Frontal cortex (tissue), 3 donors: ENCODE measurements at regions not wholly inside any gene's neighbourhood (a gene's known extent, or its start where the extent isn't known, plus 50 kb on each side); places are given as distances from the start of the nearest gene placed in this dataset.

Experiments used
- DNase-seq, 2 donors: peaks; one replicate each; pipeline ENCODE4 v3.0.0; 2012; ENCODE audit warnings: low spot score in 2 of 2
- FAIRE-seq: peaks from 2 replicates; lab custom pipeline; 2012; peaks lifted over from hg19 to GRCh38; lab: Jason Lieb, UNC
- donor health status: control.
- donor health status: control.
- donor health status: control.

DNA sequence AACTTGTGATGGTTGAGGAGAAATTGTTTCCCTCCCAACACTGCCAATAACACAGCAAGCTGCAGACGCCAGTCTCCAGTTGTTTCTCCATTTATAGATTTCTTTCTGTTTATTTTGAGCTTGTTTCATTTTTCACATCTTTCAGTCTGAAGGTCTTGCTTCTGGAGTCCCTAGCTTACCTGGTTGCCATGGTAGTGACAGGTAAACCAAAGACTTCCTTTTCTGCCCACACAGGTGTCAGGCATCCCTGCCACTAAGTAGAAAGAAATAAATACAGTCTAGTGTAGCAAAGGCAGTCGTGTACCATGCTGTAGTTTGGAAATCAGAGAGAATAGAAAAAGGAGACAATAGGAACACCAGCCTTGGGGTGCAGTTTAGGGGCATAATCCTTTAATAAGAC is 82.8 kb downstream of the MARCHF4 start:
- no peak for FAIRE-seq

DNA sequence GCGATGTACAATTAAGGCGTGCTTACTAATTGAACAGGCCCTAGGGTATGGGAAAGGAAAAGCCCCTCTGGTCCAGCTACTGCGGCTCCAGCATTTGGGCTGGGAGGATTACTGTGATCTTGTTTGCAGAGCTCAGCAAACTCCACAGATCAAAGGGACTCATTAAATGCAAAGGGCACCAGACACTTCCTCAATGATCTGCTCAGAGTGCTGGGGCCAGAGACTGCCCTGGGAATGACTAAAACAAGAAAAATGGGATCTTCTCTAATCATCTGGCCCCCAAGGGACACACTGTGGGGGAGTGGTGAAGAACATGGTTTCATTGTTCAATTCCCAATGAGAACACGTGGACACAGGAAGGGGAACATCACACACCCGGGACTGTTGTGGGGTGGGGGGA is 85.0 kb downstream of the MARCHF4 start:
- DNase-seq = no peak
- FAIRE-seq = no peak

More for the DNA sequence above, 82.8 kb downstream of the MARCHF4 start:
- DNase-seq = no peak

DNA sequence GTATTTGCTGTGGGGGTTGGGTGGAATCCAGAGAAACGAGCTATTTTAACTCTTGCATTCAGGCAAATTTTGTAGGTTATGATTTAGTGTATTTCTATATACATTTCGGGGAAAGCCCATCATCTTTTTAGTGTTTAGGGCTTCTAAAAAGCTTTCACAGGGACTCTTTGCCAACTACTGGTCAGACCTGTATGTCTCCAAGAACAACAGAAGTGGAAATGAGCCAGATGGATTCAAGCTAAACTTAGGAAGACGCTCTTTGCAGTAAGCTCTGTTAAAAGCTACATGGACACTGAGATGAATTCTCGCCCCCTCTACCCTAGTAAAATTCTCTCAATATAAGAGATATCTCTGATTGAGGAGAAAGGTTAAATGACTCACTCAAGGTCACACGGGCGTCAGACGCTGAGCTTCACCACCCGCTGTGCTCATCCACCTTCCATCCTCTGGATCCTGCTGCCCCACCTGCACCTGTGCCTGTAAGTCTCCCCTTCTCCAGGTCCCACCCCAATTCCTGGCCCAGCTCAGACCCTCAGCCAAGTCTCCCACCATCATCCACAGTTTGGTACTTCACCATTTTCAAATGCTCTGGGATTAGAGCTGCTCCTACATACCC is 85.6 kb downstream of the MARCHF4 start:
- DNase-seq (no peak), FAIRE-seq (no peak)

DNA sequence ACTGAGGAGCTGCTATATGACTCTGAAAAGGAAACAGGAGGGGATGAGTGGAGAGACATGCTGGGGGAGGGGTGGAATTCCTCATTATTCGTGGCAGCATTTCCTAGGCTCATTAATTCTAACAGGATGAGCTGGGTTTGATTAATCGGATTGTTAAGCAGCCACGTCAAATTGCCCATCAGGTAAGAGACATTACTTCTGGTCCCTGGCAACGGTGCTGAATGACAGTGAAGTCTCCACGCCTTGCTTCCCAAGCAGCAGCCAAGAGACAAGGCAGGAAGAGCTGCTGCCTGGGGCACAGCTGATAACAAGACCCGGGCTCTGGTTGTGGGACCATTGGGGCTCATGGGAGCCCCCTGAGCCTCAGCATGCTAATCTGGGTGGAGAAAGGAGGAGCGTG is 86.6 kb downstream of the MARCHF4 start:
- no peak for FAIRE-seq

DNA sequence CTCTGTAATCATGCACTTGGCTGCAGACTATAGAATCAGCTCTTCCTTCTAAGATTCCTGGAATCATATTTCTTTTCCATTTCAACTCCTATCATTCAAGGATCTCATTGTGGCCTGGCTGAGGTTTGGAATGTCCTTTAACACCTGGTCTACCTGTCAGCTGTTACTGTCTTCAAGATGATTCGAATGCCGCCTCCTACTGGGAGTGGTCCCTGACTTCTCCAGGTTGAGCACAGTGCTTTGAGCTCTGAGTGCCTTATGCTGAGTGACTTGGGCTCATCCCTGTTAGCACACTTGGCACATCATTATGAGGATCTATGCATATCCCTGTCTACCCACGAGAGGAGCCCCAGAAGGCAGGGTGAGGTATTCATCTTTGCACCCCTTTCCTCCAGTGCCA is 87.6 kb downstream of the MARCHF4 start:
- no peak for FAIRE-seq

More for the DNA sequence above, 86.6 kb downstream of the MARCHF4 start:
- DNase-seq = no peak

DNA sequence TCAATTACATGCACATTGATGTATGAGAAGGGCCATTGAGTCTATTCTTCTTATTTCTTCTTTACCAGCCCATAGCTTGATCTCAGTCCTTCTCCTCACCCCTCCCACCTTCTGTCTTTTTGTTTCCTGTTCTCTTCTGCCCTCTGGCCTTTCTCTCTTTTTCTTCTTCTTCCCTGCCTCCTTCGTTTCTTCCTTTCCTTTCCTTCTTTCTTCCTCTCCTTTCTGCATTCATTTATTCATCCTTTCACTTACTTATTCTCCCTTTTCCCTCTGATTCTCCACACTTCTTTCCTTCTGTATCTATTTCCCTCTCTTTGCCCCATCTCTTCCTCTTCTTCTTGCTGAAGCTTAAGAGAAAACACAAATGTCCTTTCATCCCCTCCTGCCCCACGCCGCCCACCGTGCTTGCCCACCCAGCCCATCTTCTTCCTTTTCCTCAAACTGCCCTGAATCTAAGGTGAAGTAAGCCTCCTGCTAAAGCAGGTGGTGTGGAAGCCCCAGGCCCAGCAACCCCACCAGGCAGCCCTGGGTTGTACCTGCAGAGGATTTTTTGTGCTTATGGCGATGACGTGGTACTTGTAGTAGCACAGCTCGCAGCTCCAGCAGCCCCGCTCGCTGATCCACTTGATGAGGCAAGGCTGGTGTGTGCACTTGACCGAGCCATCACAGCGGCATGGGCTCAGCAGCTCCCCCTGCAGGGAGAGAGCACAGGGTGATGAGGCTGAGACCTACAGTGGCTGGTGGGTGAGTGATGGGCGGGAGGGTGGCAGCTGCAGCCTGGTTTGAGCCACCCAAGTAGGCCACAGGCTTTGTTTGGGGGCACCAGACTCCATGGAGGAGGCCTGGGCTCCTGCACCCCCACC is 89.0 kb downstream of the MARCHF4 start:
- FAIRE-seq (no peak), DNase-seq (no peak)

More for the DNA sequence above, 87.6 kb downstream of the MARCHF4 start:
- DNase-seq = no peak

DNA sequence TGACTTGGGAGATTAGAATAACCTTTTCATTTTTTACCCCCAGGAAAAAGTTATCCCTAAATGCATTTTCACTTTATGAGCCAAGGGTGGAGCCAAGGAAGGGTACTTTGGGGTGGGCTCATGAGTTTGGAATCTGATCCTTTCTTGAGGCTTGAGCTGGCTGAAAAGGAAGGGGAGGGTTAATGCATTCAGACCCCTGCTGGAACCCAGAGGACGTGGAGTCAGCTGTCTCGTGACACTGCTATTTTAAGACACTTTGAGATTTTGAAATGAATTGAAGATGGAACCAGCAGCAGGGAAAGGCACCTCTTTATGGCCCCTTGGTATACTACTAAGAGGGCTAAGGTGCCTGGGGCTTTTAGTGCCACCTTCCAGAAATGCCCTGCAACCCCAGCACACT is 90.4 kb downstream of the MARCHF4 start:
- FAIRE-seq = no peak
- no peak for DNase-seq

DNA sequence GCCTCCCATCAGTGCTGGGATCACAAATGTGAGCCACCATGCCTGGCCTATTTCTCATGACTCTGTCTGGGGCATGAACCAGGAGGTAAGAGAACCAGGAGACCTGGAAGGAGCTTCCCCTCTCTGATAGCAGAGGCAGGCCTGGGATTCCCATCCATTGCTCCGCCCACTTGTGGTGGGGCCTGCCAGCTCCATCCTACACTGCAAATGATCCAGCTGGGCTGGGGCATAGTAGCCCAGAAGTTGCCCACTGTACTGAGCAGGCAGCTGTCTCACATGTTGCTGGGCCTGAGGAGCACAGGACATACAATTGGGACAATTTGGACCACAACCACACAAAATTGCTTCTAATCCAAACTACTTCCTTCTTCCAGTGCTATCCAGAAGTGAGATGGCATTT is 91.0 kb downstream of the MARCHF4 start:
- DNase-seq (no peak), FAIRE-seq (no peak)

DNA sequence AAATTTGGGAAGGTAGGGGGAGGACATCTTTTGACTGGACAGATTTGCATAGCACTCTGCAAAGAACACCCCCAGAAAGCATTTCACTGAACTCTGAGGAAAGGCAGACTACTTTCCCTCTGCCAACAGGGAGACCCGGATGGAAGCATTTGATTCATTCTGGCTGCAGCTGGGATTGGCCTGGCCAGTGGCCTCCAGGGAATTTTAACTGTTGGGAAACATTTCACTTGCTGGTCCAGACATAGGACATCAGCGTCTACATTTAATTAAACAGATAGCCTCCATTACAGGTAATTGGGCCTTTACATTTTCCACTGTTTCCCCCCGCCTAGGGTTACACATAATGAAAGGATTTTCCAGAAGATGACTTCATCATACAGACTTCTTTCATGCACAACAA is 92.8 kb downstream of the MARCHF4 start:
- DNase-seq = no peak

DNA sequence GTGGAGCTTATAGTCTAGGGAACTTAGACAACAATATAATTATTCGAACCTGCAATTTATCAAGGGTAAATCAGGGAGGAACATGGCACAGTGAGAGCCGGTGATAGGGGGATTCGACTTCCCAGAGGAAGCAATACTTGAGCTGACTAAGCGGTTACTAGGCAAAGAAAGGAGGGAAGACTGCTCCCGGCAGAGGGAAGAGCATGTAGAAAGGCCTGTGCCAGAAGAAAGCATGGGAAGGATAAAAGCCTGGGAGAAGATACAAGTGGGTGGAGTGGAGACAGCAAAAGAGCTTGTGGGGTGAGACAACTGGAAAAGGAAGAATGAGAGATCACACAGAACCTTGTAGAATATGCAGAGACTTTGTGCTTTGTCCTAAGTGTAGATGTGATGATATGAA is 93.3 kb downstream of the MARCHF4 start:
- FAIRE-seq (no peak), DNase-seq (no peak)

More for the DNA sequence above, 92.8 kb downstream of the MARCHF4 start:
- FAIRE-seq = no peak

DNA sequence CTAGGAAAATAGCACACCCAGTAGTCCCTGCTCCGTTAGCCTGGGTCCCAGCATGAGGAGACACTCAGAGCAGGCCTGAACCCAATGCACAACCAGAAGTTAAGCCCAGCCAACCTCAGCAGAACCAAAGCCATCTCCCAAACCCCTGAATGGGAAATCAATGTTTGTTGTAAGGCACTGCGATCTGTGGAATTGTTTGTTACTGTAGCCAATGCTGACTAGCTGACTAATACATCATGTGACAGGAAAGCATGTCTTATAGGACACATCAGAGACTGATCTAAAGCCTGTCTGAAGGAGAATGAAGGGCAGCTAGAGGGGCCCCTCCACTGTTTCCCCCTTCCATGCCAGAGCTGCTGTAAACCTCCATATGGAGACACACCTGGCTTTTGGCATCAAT is 96.4 kb downstream of the MARCHF4 start:
- FAIRE-seq (no peak), DNase-seq (no peak)

DNA sequence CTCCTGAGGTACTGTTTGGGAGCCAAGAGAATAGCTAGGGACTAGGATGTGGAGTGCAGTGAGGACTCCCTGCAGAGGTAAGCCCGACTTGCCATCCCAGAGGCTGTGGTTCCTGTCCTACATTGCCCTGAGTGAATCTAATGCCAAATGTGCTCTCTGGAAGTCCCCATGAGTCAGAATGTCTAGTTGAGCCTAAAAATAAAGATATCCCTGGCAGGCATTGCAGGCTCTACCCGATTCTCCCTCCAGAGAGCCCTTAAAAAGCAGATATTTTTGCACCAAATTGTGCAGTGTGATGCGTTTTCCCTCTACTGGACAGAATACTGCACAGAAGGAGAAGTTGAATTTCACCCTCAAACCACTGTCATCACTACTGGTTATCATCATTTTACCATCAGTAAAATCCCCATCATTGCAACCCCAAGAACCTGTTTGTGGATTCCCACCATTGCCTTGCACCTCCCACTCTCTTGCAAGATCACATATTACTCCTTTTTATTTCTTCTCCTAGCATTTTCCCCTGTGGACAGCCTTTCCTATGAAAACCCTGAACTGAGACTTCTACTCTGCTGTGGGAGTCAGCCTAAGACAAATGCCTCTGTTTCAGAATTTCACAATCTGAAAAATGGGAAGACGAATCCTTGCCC is 98.0 kb downstream of the MARCHF4 start:
- DNase-seq (peak in 1 of 2 donors; percentile 26), FAIRE-seq (no peak)

DNA sequence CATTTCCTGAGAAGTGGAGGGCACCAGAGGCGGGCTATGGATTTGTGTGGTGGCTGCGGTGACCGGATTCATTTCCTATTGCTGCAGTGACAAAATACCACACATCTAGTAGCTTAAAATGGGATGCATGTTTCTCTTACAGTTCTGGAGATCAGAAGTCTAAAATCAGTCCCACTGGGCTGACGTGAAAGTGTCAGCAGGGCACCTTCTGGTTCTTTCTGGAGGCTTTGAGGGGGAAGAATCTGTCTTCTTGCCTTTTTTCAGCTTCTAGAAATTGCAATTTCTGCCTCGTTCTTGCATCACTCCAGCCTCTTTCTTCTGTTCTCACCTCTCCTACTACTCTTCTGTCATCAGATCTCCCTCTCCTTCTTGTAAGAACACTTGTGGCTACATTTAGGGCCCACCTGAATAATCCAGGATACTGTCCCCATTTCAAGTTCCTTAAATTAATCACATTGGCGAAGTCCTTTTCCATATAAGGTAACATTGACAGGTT is 111.2 kb downstream of the MARCHF4 start:
- no peak for FAIRE-seq

DNA sequence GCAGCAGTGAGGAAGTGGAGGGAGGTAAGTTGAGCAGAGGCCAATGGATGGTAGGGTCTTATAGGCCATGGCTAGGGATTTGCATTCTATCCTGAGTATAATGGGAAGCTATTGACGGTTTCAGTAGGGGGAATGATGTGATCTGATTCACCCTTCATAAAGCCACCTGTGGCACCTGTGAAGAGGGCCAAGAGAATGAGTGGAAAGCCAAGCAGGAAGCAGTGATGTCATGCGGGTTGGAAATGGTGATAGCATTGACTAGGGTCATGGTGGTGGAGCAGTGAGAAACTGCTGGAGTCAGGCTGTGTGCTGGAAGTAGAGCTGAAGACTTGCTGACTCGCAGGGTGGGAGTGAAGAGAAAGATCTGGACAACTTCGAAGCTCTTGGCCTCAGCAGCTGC is 111.7 kb downstream of the MARCHF4 start:
- no peak for FAIRE-seq

More for the DNA sequence above, 111.2 kb downstream of the MARCHF4 start:
- DNase-seq = no peak

DNA sequence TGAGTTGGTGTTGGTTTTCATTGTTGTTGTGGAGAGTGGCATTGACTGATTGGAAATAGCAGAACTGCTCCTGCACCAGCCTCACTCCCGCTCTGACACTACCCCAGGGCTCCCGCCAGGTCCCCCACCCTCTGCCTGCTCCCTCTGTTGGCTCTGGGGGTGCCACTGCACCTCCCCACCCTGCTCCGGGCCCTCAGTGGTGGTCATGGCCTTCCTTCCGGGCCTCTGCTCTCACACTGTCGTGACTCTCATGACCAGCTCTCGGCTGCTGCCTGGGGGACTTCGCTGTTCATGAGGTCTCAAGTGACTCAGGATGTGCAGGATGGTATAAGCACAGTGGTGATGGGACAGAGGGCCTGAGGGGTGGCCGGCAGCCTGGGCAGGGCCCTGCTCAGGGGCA is 113.2 kb downstream of the MARCHF4 start:
- FAIRE-seq (no peak), DNase-seq (no peak)

More for the DNA sequence above, 111.7 kb downstream of the MARCHF4 start:
- DNase-seq = no peak

DNA sequence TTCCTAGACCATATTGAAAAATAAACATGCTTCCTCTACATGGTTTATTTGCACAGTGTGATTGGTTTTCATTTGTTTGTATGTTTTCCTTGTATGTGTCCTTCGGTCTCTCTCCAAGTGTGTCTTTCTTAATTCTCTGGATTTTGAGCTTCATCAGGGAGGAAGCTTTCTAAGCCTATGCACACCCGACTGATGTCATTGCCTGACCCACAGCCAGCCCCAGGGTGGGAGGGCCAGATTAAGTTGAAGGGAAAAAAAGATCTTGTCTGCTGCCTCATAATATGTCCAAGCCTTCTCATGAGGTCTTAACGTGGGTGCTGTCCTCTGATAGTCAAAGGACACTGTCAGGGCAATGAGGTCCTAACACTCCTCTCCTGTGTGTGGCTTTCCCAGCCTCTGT is 115.2 kb downstream of the MARCHF4 start:
- FAIRE-seq = no peak
- DNase-seq = no peak
